ENCODE measurements at regions not wholly inside any gene's neighbourhood (a gene's known extent, or its start where the extent isn't known, plus 50 kb on each side); places are given as distances from the start of the nearest gene placed in this dataset.
A peak's percentile ranks its signal among the peaks of the same experiment; 100 is the strongest.
"Not testable (repeated sequence)": the region's sequence is repeated elsewhere in the genome, so short reads cannot be mapped to it uniquely, and the experiment has no call there.

- DNase-seq: no peak
- H3K4me3 ChIP-seq (ENCODE audit: insufficient read depth, low read depth, low read length): no peak overlapping the region
- H3K36me3 ChIP-seq (replicated peaks; ENCODE audit: control insufficient read depth, insufficient read depth, low read length): no peaks in the 10 kb centered on the region
- no peaks in the 10 kb centered on the region for H3K27me3 ChIP-seq (ENCODE audit: control insufficient read depth, insufficient read depth, low read length)
Observed at GRCh38 chr1:58964880-58965279, 181.0 kb upstream of the JUN start.

DNA sequence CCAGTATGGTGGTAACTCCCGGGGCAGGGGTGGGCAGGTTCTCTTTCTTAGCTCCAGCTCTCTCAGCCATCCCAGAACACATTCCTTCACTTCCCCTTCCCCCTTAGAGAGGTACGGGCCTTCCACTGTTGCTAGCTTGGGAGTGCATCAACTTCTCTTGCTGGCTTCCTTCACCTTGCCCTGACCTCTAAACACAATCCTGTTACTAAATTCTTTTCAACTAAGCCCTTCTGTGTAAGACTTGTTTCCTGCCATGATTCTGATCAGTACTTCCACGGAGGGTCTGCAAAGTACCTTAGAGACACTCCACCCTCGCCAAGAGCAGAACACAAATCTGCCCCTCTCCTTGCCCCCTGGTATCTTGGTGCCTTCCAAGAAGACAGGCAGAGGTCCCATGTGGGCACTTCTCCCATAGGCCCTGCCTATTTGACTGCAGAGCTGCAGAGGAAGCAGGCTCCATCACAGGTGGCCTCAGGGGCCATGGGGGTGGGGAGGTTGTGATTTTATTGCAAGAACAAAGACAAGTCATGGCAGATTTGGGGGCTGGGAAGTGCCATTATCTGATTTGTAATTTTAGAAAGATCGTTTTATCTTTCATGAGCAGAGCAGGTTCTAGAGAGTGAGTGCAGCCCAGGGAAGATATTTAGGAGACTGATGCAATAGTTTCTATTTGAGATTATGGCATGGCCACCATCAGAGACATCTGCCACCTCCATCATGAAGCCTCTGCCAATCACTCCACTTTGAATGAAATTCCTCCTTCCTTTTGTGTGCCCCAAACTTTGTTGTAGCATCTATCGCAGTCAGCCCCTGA is 182.5 kb upstream of the JUN start:
- Histone ChIP-seq H3K27me3 (ENCODE audit: control insufficient read depth, insufficient read depth, low read length) (no peaks in the 10 kb centered on the region), H3K36me3 (replicated peaks; ENCODE audit: control insufficient read depth, insufficient read depth, low read length) (no peaks in the 10 kb centered on the region), H3K4me3 (ENCODE audit: insufficient read depth, low read depth, low read length) (no peak overlapping the region)
- DNase-seq: no peak

GRCh38 chr1:58966917-58967740 is 183.3 kb upstream of the JUN start:
- no peak overlapping the region for H3K4me3 ChIP-seq (ENCODE audit: insufficient read depth, low read depth, low read length)
- no peaks in the 10 kb centered on the region for H3K27me3 ChIP-seq (ENCODE audit: control insufficient read depth, insufficient read depth, low read length)
- DNase-seq: no peak
- H3K36me3 ChIP-seq (replicated peaks; ENCODE audit: control insufficient read depth, insufficient read depth, low read length): no peaks in the 10 kb centered on the region

- H3K4me3 ChIP-seq (ENCODE audit: insufficient read depth, low read depth, low read length): no peak overlapping the region
- no peak for DNase-seq
- H3K36me3 ChIP-seq (replicated peaks; ENCODE audit: control insufficient read depth, insufficient read depth, low read length): no peaks in the 10 kb centered on the region
- H3K27me3 ChIP-seq (ENCODE audit: control insufficient read depth, insufficient read depth, low read length): no peaks in the 10 kb centered on the region
Observed at GRCh38 chr1:58968360-58968952, 184.6 kb upstream of the JUN start.

DNA sequence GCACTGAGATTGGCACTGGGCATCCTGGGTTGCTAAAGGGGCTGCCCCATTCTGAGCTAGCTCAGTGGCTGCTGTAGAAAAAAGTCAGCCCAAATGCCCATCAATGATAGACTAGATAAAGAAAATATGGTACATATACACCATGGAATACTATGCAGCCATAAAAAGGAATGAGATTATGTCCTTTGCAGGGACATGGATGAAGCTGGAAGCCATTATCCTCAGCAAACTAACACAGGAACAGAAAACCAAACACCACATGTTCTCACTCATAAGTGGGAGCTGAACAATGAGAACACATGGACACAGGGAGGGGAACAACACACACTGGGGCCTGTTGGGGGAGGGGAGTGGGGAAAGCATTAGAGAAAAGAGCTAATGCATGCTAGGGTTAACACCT is 185.3 kb upstream of the JUN start:
- H3K4me3 ChIP-seq (ENCODE audit: insufficient read depth, low read depth, low read length); DNase-seq; H3K36me3 ChIP-seq (replicated peaks; ENCODE audit: control insufficient read depth, insufficient read depth, low read length); H3K27me3 ChIP-seq (ENCODE audit: control insufficient read depth, insufficient read depth, low read length): not testable (repeated sequence)

GRCh38 chr1:58971629-58972140 is 187.8 kb upstream of the JUN start:
- H3K4me3 ChIP-seq (ENCODE audit: insufficient read depth, low read depth, low read length): no peak overlapping the region
- no peaks in the 10 kb centered on the region for H3K27me3 ChIP-seq (ENCODE audit: control insufficient read depth, insufficient read depth, low read length)
- no peaks in the 10 kb centered on the region for H3K36me3 ChIP-seq (replicated peaks; ENCODE audit: control insufficient read depth, insufficient read depth, low read length)
- no peak for DNase-seq

- no peaks in the 10 kb centered on the region for H3K36me3 ChIP-seq (replicated peaks; ENCODE audit: control insufficient read depth, insufficient read depth, low read length)
- H3K4me3 ChIP-seq (ENCODE audit: insufficient read depth, low read depth, low read length): no peak overlapping the region
- DNase-seq: no peak
- no peaks in the 10 kb centered on the region for H3K27me3 ChIP-seq (ENCODE audit: control insufficient read depth, insufficient read depth, low read length)
Observed at GRCh38 chr1:58975888-58976287, 192.0 kb upstream of the JUN start.

GRCh38 chr1:58976294-58976693 is 192.4 kb upstream of the JUN start:
- Histone ChIP-seq H3K27me3 (ENCODE audit: control insufficient read depth, insufficient read depth, low read length) (no peaks in the 10 kb centered on the region), H3K36me3 (replicated peaks; ENCODE audit: control insufficient read depth, insufficient read depth, low read length) (no peaks in the 10 kb centered on the region), H3K4me3 (ENCODE audit: insufficient read depth, low read depth, low read length) (no peak overlapping the region)
- no peak for DNase-seq

- no peak for DNase-seq
- Histone ChIP-seq H3K27me3 (ENCODE audit: control insufficient read depth, insufficient read depth, low read length) (no peaks in the 10 kb centered on the region), H3K36me3 (replicated peaks; ENCODE audit: control insufficient read depth, insufficient read depth, low read length) (no peaks in the 10 kb centered on the region), H3K4me3 (ENCODE audit: insufficient read depth, low read depth, low read length) (no peak overlapping the region)
Observed at GRCh38 chr1:58977598-58977997, 193.8 kb upstream of the JUN start.

DNA sequence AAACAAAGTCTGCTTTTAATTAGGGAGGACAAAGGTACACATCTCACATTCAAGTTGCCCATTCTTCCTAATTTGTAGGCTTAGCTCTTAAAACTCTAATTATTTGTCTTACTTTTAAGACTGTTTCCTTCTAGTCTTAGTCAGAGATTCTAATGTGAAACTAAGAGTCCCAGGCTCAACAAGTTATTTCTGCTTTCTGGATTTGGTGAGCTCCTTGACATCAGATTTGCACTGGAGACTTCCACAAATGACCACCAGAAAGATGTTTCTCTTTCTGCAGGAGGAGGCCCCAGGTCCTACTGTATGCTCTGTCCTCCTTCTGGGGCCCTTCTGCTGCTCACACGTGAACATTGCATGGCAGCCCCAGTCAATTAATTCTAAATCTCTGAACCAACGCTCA is 194.2 kb upstream of the JUN start:
- Histone ChIP-seq H3K27me3 (ENCODE audit: control insufficient read depth, insufficient read depth, low read length) (no peaks in the 10 kb centered on the region), H3K4me3 (ENCODE audit: insufficient read depth, low read depth, low read length) (no peak overlapping the region), H3K36me3 (replicated peaks; ENCODE audit: control insufficient read depth, insufficient read depth, low read length) (no peaks in the 10 kb centered on the region)
- no peak for DNase-seq

- Histone ChIP-seq H3K36me3 (replicated peaks; ENCODE audit: control insufficient read depth, insufficient read depth, low read length) (no peaks in the 10 kb centered on the region), H3K4me3 (ENCODE audit: insufficient read depth, low read depth, low read length) (no peak overlapping the region), H3K27me3 (ENCODE audit: control insufficient read depth, insufficient read depth, low read length) (no peaks in the 10 kb centered on the region)
- no peak for DNase-seq
Observed at GRCh38 chr1:58979086-58979485, 195.2 kb upstream of the JUN start.

DNA sequence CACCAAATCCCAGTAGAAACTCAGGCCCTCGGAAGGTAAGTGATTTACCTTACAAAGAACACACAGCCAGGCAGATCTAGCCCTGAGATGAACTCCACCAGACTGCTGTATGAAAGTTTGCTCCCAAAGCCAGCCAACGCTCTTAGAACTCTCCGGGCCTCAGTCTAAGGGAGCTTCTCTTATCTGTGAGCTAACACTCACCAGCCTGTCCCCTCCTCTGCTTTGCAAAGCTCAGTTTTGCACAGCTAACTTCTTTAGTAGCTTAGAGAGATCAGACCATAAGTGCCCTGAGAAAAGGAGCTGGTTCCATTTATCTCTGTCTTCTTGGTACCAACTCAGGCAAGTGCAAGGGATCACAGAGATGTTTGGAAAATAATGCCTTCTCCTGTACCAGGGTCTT is 195.8 kb upstream of the JUN start:
- Histone ChIP-seq H3K36me3 (replicated peaks; ENCODE audit: control insufficient read depth, insufficient read depth, low read length) (no peaks in the 10 kb centered on the region), H3K4me3 (ENCODE audit: insufficient read depth, low read depth, low read length) (no peak overlapping the region), H3K27me3 (ENCODE audit: control insufficient read depth, insufficient read depth, low read length) (no peaks in the 10 kb centered on the region)
- no peak for DNase-seq

DNA sequence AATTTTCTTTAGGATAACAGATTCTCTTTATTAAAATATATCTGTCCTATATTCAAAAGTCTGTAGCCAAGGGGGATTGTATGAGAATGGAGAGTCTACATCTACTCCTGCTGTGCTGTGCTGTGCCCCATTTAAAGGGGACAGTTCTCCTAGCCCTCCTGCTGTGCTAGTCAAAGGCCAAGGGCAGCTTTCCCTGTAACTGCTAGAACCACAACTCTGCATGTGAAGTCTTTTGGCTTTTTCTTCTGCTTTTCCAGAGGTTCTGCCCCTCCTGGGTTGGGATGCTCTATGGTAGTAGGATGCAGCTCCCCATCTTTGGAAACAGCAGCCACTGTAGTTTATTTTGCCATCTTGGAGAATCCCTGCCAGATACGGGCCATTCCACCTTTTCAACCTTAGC is 197.5 kb upstream of the JUN start:
- no peaks in the 10 kb centered on the region for H3K36me3 ChIP-seq (replicated peaks; ENCODE audit: control insufficient read depth, insufficient read depth, low read length)
- no peak for DNase-seq
- no peak overlapping the region for H3K4me3 ChIP-seq (ENCODE audit: insufficient read depth, low read depth, low read length)
- H3K27me3 ChIP-seq (ENCODE audit: control insufficient read depth, insufficient read depth, low read length): no peaks in the 10 kb centered on the region

- peak; percentile 16 for DNase-seq
- no peaks in the 10 kb centered on the region for H3K36me3 ChIP-seq (replicated peaks; ENCODE audit: control insufficient read depth, insufficient read depth, low read length)
- no peaks in the 10 kb centered on the region for H3K27me3 ChIP-seq (ENCODE audit: control insufficient read depth, insufficient read depth, low read length)
- H3K4me3 ChIP-seq (ENCODE audit: insufficient read depth, low read depth, low read length): no peak overlapping the region
Observed at GRCh38 chr1:58982259-58982998, 198.6 kb upstream of the JUN start.

Measured in H7 (cell line).